ENCODE measurements at regions not wholly inside any gene's neighbourhood (a gene's known extent, or its start where the extent isn't known, plus 50 kb on each side); places are given as distances from the start of the nearest gene placed in this dataset.
"Not testable (repeated sequence)": the region's sequence is repeated elsewhere in the genome, so short reads cannot be mapped to it uniquely, and the experiment has no call there.

- not testable (repeated sequence) for DNase-seq (ENCODE audit: low read depth)
Observed at GRCh38 chr12:131645557-131645956, 65.3 kb upstream of the SFSWAP start.

GRCh38 chr12:131646444-131646843 is 64.4 kb upstream of the SFSWAP start:
- DNase-seq (ENCODE audit: low read depth): not testable (repeated sequence)

GRCh38 chr12:131647667-131648066 is 63.2 kb upstream of the SFSWAP start:
- no peak for DNase-seq (ENCODE audit: low read depth)

- not testable (repeated sequence) for DNase-seq (ENCODE audit: low read depth)
Observed at GRCh38 chr12:131655469-131656174, 55.3 kb upstream of the SFSWAP start.

- DNase-seq (ENCODE audit: low read depth): not testable (repeated sequence)
Observed at GRCh38 chr12:131656796-131657195, 54.1 kb upstream of the SFSWAP start.

- not testable (repeated sequence) for DNase-seq (ENCODE audit: low read depth)
Observed at GRCh38 chr12:131658605-131659004, 52.3 kb upstream of the SFSWAP start.

- not testable (repeated sequence) for DNase-seq (ENCODE audit: low read depth)
Observed at GRCh38 chr12:131659484-131659883, 51.4 kb upstream of the SFSWAP start.

GRCh38 chr12:131659976-131660375 is 50.9 kb upstream of the SFSWAP start:
- not testable (repeated sequence) for DNase-seq (ENCODE audit: low read depth)

- DNase-seq (ENCODE audit: low read depth): not testable (repeated sequence)
Observed at GRCh38 chr12:131660401-131660800, 50.5 kb upstream of the SFSWAP start.
